Endothelial cell of umbilical vein (primary cell): ENCODE measurements at regions not wholly inside any gene's neighbourhood (a gene's known extent, or its start where the extent isn't known, plus 50 kb on each side); places are given as distances from the start of the nearest gene placed in this dataset.

ENCODE experiments used
- BruUV-seq: library from RNA; stranded (reverse); fragments of 400-500 nt; replicated peaks from 2 replicates; lab custom pipeline; 2021; lab: Mats Ljungman, UMichigan
- CTCF ChIA-PET: fragments of 300-600, 350-600 bp; sonication (Branson Sonifier 250); formaldehyde crosslinking; loops from one replicate; lab custom pipeline; 2021; ENCODE audit warnings: antibody characterized with exemption, inconsistent platforms; lab: Charles Lee
- POLR2A ChIA-PET: fragments of 300-600, 350-600 bp; sonication (Branson Sonifier 250); formaldehyde crosslinking; loops from one replicate; lab custom pipeline; 2021; ENCODE audit warnings: antibody characterized with exemption, inconsistent platforms; lab: Charles Lee
- DNase-seq: peaks from one replicate; pipeline ENCODE4 v3.0.0-alpha.2; 2011; ENCODE audit warnings: low read depth, low spot score
- FAIRE-seq: peaks from 2 replicates; lab custom pipeline; 2011; peaks lifted over from hg19 to GRCh38; lab: Jason Lieb, UNC
- H2AFZ ChIP-seq: 2 replicates; pipeline ENCODE4 v1.6.0; 2012; ENCODE audit warnings: low read depth, low read length, control low read depth, inconsistent platforms
- H3K27ac ChIP-seq: 2 replicates; pipeline ENCODE4 v1.5.1; 2011; ENCODE audit warnings: low read depth, mild to moderate bottlenecking, control low read depth, low read length, moderate library complexity; ENCODE audit not compliant: insufficient read depth
- H3K27me3 ChIP-seq, 2 experiments: 2 replicates each; pipeline versions ENCODE4 v1.6.0 to v1.6.1; 2011; ENCODE audit warnings: low read length in 2 of 2, mixed read lengths in 1 of 2; ENCODE audit not compliant: control insufficient read depth in 2 of 2, insufficient read depth in 2 of 2
- H3K36me3 ChIP-seq, 2 experiments: 2 replicates in 1 of 2; 3 replicates in 1 of 2; pipeline ENCODE4 v1.5.1; 2011; ENCODE audit warnings: low read length in 2 of 2, mild to moderate bottlenecking in 1 of 2, moderate library complexity in 1 of 2; ENCODE audit not compliant: control insufficient read depth in 2 of 2, insufficient read depth in 2 of 2; ENCODE audit errors: extremely low read depth in 1 of 2
- H3K4me1 ChIP-seq: 3 replicates; pipeline ENCODE4 v1.5.1; 2011; ENCODE audit warnings: mild to moderate bottlenecking, low read length; ENCODE audit not compliant: control insufficient read depth, insufficient read depth; ENCODE audit errors: extremely low read depth
- H3K4me2 ChIP-seq: 2 replicates; pipeline ENCODE4 v1.6.1; 2011; ENCODE audit warnings: low read length, control low read depth, mixed read lengths; ENCODE audit not compliant: insufficient read depth
- H3K4me3 ChIP-seq, 3 experiments: fragments of 200-600 bp in 1 of 3; sonication (generic), shearing (Covaris generic) in 1 of 3; replicated peaks in 1 of 3; 2 replicates each; pipeline ENCODE4 v1.5.1; 2011 to 2016; ENCODE audit warnings: control low read depth in 3 of 3, low read length in 3 of 3, mild to moderate bottlenecking in 2 of 3, inconsistent platforms in 1 of 3, low read depth in 1 of 3, moderate library complexity in 1 of 3; ENCODE audit not compliant: insufficient read depth in 1 of 3
- H3K79me2 ChIP-seq: 2 replicates; pipeline ENCODE4 v1.6.0; 2012; ENCODE audit warnings: low read length, inconsistent platforms; ENCODE audit not compliant: control insufficient read depth, insufficient read depth
- H3K9ac ChIP-seq: replicated peaks from 2 replicates; pipeline ENCODE3; 2011; ENCODE audit warnings: low read length, control low read depth; ENCODE audit not compliant: insufficient read depth; ENCODE audit errors: extremely low read depth
- H3K9me1 ChIP-seq: replicated peaks from 3 replicates; pipeline ENCODE4 v1.6.0; 2011; ENCODE audit warnings: mild to moderate bottlenecking, low read length; ENCODE audit not compliant: control insufficient read depth, insufficient read depth; ENCODE audit errors: extremely low read depth
- H3K9me3 ChIP-seq: replicated peaks from 2 replicates; pipeline ENCODE4 v1.5.1; 2012; ENCODE audit warnings: low read length, inconsistent platforms; ENCODE audit not compliant: control insufficient read depth, insufficient read depth
- H4K20me1 ChIP-seq: replicated peaks from 2 replicates; pipeline ENCODE3; 2011; ENCODE audit warnings: mild to moderate bottlenecking, low read length; ENCODE audit not compliant: control insufficient read depth, insufficient read depth; ENCODE audit errors: extremely low read depth
- CTCF ChIP-seq, 2 donors: IDR thresholded peaks; 1 replicate in 1 of 2; 2 replicates in 1 of 2; pipeline ENCODE4 v1.5.1; 2011; ENCODE audit warnings: low read length in 2 of 2, mild to moderate bottlenecking in 2 of 2, moderate library complexity in 2 of 2, control low read depth in 1 of 2, inconsistent platforms in 1 of 2, low read depth in 1 of 2; ENCODE audit not compliant: insufficient read depth in 1 of 2; ENCODE audit errors: extremely low read depth in 1 of 2
- FOS ChIP-seq: IDR thresholded peaks from 2 replicates; pipeline ENCODE4 v1.6.1; 2011; ENCODE audit warnings: mild to moderate bottlenecking, low read length, moderate library complexity, borderline replicate concordance; ENCODE audit not compliant: insufficient read depth
- GATA2 ChIP-seq: IDR thresholded peaks from 2 replicates; pipeline ENCODE4 v1.7.0; 2011; ENCODE audit warnings: low read depth, mild to moderate bottlenecking, moderate library complexity, mixed read lengths, low read length; ENCODE audit not compliant: insufficient read length, insufficient read depth
- JUN ChIP-seq: IDR thresholded peaks from 2 replicates; pipeline ENCODE4 v1.6.1; 2011; ENCODE audit warnings: borderline replicate concordance, low read depth; ENCODE audit not compliant: insufficient read length, insufficient read depth
- MAX ChIP-seq: IDR thresholded peaks from 2 replicates; pipeline ENCODE4 v1.6.1; 2011; ENCODE audit not compliant: insufficient read depth, insufficient read length
- MYC ChIP-seq: IDR thresholded peaks from one replicate; pipeline ENCODE4 v1.6.1; 2011; ENCODE audit warnings: mild to moderate bottlenecking, low read depth, low read length
- POLR2A ChIP-seq: IDR thresholded peaks from 2 replicates; pipeline ENCODE4 v1.6.1; 2012; ENCODE audit warnings: low read depth, mild to moderate bottlenecking, control low read depth, low read length
- POLR2AphosphoS5 ChIP-seq: IDR thresholded peaks from 2 replicates; pipeline ENCODE4 v1.6.1; 2012; ENCODE audit warnings: low read depth, mild to moderate bottlenecking, control low read depth, low read length, moderate library complexity; ENCODE audit not compliant: insufficient read depth
- dilution Hi-C: fragments of 300-500 bp; cut with MboI; formaldehyde crosslinking; loops from one replicate; pipeline ENCODE4 v1.15.0; 2019; ENCODE audit warnings: low sequenced_read_pairs; ENCODE audit not compliant: extremely low pct_ligation_motif_present
- intact Hi-C: fragments of 100-400 bp; cut with micrococcal nuclease; formaldehyde crosslinking; loops from one replicate; pipeline ENCODE4 v1.10.0; 2022

GRCh38 chr17:77874303-77875050 lies 84.0 kb upstream of the TNRC6C start:
- H3K36me3 ChIP-seq, result no peaks in the 10 kb centered on the region
- no peak for FAIRE-seq
- no peak overlapping the region for H3K9ac ChIP-seq
- no peaks in the 10 kb centered on the region for H3K79me2 ChIP-seq
- H3K9me1 ChIP-seq, result no peaks in the 10 kb centered on the region
- H3K27ac ChIP-seq, result no peak overlapping the region
- no peak overlapping the region for H2AFZ ChIP-seq
- dilution Hi-C loops (no loop called here), intact Hi-C loops (no loop called here)
- TF ChIP-seq MYC (no peak), GATA2 (no peak), FOS (no peak), POLR2A (no peak), JUN (no peak), CTCF (IDR thresholded peaks at IDR 0.05; ENCODE audit: extremely low read depth in 1 of 2, insufficient read depth in 1 of 2, low read depth in 1 of 2, low read length in 2 of 2) (no peak), POLR2AphosphoS5 (no peak), MAX (no peak)
- no peaks in the 10 kb centered on the region for H4K20me1 ChIP-seq
- no TSS peak for BruUV-seq
- no peak overlapping the region for H3K4me3 ChIP-seq
- no peak overlapping the region for H3K4me2 ChIP-seq
- H3K4me1 ChIP-seq, result no peaks in the 10 kb centered on the region
- POLR2A ChIA-PET, result no interaction called here
- DNase-seq, result no peak
- H3K27me3 ChIP-seq, result no peaks in the 10 kb centered on the region
- CTCF ChIA-PET, result interaction anchor here (0.9 to 1.1 kb wide), 2 partner anchors 11 to 139 kb away, joined by 3 read pairs; no protein-coding TSS in a partner anchor
- H3K9me3 ChIP-seq, result no peaks in the 10 kb centered on the region
